HL-60 (cell line): ENCODE measurements at regions not wholly inside any gene's neighbourhood (a gene's known extent, or its start where the extent isn't known, plus 50 kb on each side); places are given as distances from the start of the nearest gene placed in this dataset.

Source experiments
- DNase-seq, 2 experiments: peaks; one replicate each; pipeline ENCODE4 v3.0.0-alpha.2; 2010 to 2020; ENCODE audit warnings: low read depth in 1 of 2, low spot score in 1 of 2
- H3K27ac ChIP-seq: fragments of 250-450 bp; sonication (Bioruptor Pico); replicated peaks from 2 replicates; pipeline ENCODE4 v1.5.1; 2020; ENCODE audit warnings: mild to moderate bottlenecking, moderate library complexity
- H3K27me3 ChIP-seq: fragments of 250-450 bp; sonication (Bioruptor Pico); 2 replicates; pipeline ENCODE4 v1.5.1; 2021; ENCODE audit warnings: mild to moderate bottlenecking, moderate library complexity; ENCODE audit not compliant: insufficient read depth, poor library complexity, severe bottlenecking
- H3K4me3 ChIP-seq: replicated peaks from 2 replicates; pipeline ENCODE4 v1.5.1; 2011; ENCODE audit warnings: mild to moderate bottlenecking, control low read depth, low read length; ENCODE audit not compliant: insufficient read depth
- GABPA ChIP-seq: IDR thresholded peaks from 2 replicates; pipeline ENCODE4 v1.6.1; 2012; ENCODE audit warnings: low read depth
- POLR2AphosphoS5 ChIP-seq: IDR thresholded peaks from 2 replicates; pipeline ENCODE4 v1.6.1; 2012; ENCODE audit warnings: low read depth
- SPI1 ChIP-seq: IDR thresholded peaks from 2 replicates; pipeline ENCODE4 v1.6.1; 2012; ENCODE audit warnings: low read depth, mild to moderate bottlenecking, borderline replicate concordance
- TF ChIP-seq, protein P1 (sequence below): IDR thresholded peaks from one replicate; pipeline ENCODE4 v1.5.1; 2011; ENCODE audit warnings: low read length, control low read depth, inconsistent platforms; ENCODE audit not compliant: insufficient read depth
- TF ChIP-seq, protein P2 (sequence below): IDR thresholded peaks from 2 replicates; pipeline ENCODE4 v1.6.1; 2012; ENCODE audit warnings: low read depth; ENCODE audit not compliant: insufficient replicate concordance

DNA sequence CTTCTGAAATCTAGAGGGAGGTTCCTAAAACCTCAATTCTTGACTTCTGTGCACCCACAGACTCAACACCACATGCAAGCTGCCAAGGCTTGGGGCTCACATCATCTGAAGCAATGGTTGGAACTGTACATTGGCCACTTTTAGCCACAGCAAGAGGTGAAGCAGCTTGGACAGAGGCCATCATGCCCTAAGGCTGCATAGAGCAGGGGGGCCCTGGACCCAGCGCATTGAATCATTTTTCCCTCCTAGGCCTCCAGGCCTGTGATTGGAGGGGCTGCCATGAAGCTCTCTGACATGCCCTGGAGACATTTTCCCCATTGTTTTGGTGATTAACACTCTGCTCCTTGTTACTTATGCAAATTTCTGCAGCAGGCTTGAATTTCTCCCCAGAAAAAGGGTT, 145.9 kb downstream of the C6orf118 start:
- no peak for DNase-seq
- Histone ChIP-seq H3K27me3 (no peaks in the 10 kb centered on the region), H3K27ac (no peak overlapping the region), H3K4me3 (no peak overlapping the region)
- TF ChIP-seq POLR2AphosphoS5 (no peak), GABPA (no peak), SPI1 (no peak)
- TF ChIP-seq, protein P1, sequence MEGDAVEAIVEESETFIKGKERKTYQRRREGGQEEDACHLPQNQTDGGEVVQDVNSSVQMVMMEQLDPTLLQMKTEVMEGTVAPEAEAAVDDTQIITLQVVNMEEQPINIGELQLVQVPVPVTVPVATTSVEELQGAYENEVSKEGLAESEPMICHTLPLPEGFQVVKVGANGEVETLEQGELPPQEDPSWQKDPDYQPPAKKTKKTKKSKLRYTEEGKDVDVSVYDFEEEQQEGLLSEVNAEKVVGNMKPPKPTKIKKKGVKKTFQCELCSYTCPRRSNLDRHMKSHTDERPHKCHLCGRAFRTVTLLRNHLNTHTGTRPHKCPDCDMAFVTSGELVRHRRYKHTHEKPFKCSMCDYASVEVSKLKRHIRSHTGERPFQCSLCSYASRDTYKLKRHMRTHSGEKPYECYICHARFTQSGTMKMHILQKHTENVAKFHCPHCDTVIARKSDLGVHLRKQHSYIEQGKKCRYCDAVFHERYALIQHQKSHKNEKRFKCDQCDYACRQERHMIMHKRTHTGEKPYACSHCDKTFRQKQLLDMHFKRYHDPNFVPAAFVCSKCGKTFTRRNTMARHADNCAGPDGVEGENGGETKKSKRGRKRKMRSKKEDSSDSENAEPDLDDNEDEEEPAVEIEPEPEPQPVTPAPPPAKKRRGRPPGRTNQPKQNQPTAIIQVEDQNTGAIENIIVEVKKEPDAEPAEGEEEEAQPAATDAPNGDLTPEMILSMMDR: no peak
- TF ChIP-seq, protein P2, sequence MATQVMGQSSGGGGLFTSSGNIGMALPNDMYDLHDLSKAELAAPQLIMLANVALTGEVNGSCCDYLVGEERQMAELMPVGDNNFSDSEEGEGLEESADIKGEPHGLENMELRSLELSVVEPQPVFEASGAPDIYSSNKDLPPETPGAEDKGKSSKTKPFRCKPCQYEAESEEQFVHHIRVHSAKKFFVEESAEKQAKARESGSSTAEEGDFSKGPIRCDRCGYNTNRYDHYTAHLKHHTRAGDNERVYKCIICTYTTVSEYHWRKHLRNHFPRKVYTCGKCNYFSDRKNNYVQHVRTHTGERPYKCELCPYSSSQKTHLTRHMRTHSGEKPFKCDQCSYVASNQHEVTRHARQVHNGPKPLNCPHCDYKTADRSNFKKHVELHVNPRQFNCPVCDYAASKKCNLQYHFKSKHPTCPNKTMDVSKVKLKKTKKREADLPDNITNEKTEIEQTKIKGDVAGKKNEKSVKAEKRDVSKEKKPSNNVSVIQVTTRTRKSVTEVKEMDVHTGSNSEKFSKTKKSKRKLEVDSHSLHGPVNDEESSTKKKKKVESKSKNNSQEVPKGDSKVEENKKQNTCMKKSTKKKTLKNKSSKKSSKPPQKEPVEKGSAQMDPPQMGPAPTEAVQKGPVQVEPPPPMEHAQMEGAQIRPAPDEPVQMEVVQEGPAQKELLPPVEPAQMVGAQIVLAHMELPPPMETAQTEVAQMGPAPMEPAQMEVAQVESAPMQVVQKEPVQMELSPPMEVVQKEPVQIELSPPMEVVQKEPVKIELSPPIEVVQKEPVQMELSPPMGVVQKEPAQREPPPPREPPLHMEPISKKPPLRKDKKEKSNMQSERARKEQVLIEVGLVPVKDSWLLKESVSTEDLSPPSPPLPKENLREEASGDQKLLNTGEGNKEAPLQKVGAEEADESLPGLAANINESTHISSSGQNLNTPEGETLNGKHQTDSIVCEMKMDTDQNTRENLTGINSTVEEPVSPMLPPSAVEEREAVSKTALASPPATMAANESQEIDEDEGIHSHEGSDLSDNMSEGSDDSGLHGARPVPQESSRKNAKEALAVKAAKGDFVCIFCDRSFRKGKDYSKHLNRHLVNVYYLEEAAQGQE: no peak

DNA sequence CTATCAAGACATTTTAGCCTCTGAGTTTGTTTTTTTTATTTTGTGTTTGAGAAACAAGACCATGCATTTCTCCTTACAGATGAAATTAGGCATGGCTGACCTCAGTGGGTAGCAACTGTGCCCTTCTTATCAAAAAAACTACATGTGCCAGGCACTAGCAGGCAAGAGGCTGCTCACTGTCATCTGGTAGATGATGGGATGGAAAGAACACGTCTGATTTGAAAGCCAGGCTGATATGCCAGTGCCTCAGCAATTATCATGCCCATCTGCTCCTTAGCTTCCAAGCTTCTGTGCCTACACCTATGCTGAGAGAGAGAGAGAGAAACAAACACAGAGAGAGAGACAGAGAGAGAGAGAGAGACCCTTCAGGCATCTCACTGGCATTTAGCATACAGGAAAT, 149.9 kb downstream of the C6orf118 start:
- no peak for TF ChIP-seq SPI1
- no peak for TF ChIP-seq GABPA
- TF ChIP-seq, protein P2: no peak
- TF ChIP-seq POLR2AphosphoS5: no peak
- TF ChIP-seq, protein P1: no peak
- no peak overlapping the region for H3K27ac ChIP-seq
- DNase-seq: no peak
- H3K27me3 ChIP-seq: no peaks in the 10 kb centered on the region
- H3K4me3 ChIP-seq: no peak overlapping the region

DNA sequence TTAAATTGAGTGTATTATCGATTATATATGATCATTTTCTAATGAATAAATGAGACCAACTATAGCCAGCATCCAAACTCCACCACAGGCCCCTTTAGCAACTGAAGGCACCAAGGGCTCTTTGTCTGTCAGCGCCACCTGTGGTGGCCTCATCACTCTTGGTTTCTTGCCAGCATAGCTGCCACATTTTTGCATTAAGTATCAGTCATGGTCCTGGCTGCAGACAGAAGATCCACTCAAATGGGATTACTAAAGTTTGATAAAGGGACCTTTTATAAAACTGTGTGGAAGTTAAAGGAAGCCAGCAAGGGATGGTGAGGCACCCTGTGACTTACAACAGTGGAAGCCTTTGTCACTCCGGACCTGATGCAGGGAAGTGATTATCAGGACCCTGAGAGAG, 162.9 kb downstream of the C6orf118 start:
- H3K27me3 ChIP-seq: no peaks in the 10 kb centered on the region
- no peak for DNase-seq
- no peak overlapping the region for H3K4me3 ChIP-seq
- TF ChIP-seq, protein P2: no peak
- TF ChIP-seq SPI1: no peak
- TF ChIP-seq POLR2AphosphoS5: no peak
- TF ChIP-seq, protein P1: no peak
- no peak for TF ChIP-seq GABPA
- no peak overlapping the region for H3K27ac ChIP-seq
